ENCODE measurements at regions not wholly inside any gene's neighbourhood (a gene's known extent, or its start where the extent isn't known, plus 50 kb on each side); places are given as distances from the start of the nearest gene placed in this dataset.

GRCh38 chr9:12613071-12613470, 80.1 kb upstream of the TYRP1 start:
- DNase-seq (ENCODE audit: extremely low read depth, low read depth, low spot score): no peak

- no peak for DNase-seq (ENCODE audit: extremely low read depth, low read depth, low spot score)
Observed at GRCh38 chr9:12614488-12614887, 78.7 kb upstream of the TYRP1 start.

- no peak for DNase-seq (ENCODE audit: extremely low read depth, low read depth, low spot score)
Observed at GRCh38 chr9:12618956-12619355, 74.2 kb upstream of the TYRP1 start.

- no peak for DNase-seq (ENCODE audit: extremely low read depth, low read depth, low spot score)
Observed at GRCh38 chr9:12625844-12626243, 67.3 kb upstream of the TYRP1 start.

GRCh38 chr9:12627096-12627495, 66.1 kb upstream of the TYRP1 start:
- DNase-seq (ENCODE audit: extremely low read depth, low read depth, low spot score): no peak

- no peak for DNase-seq (ENCODE audit: extremely low read depth, low read depth, low spot score)
Observed at GRCh38 chr9:12628546-12628945, 64.6 kb upstream of the TYRP1 start.

- DNase-seq (ENCODE audit: extremely low read depth, low read depth, low spot score): no peak
Observed at GRCh38 chr9:12629067-12629466, 64.1 kb upstream of the TYRP1 start.

GRCh38 chr9:12631866-12632265, 61.3 kb upstream of the TYRP1 start:
- DNase-seq (ENCODE audit: extremely low read depth, low read depth, low spot score): no peak

GRCh38 chr9:12633016-12633765, 60.0 kb upstream of the TYRP1 start:
- no peak for DNase-seq (ENCODE audit: extremely low read depth, low read depth, low spot score)

- DNase-seq (ENCODE audit: extremely low read depth, low read depth, low spot score): peak; percentile 5
Observed at GRCh38 chr9:12640016-12640587, 53.1 kb upstream of the TYRP1 start.

GRCh38 chr9:12640866-12641636, 52.1 kb upstream of the TYRP1 start:
- DNase-seq (ENCODE audit: extremely low read depth, low read depth, low spot score): no peak

Measured in glomerular endothelial cell (primary cell).